NCI-H1105 (cell line): ENCODE measurements at regions not wholly inside any gene's neighbourhood (a gene's known extent, or its start where the extent isn't known, plus 50 kb on each side); places are given as distances from the start of the nearest gene placed in this dataset.
"Not testable (repeated sequence)": the region's sequence is repeated elsewhere in the genome, so short reads cannot be mapped to it uniquely, and the experiment has no call there.

Source experiments
- DNase-seq: peaks from one replicate; lab custom pipeline; 2025; lab: John Stamatoyannopoulos, UW

GRCh38 chr17:20733923-20734322, 154.4 kb downstream of the CDRT15L2 start:
- no peak for DNase-seq

- no peak for DNase-seq
These were observed 156.3 kb downstream of the CDRT15L2 start for GRCh38 chr17:20735796-20736195.

DNA sequence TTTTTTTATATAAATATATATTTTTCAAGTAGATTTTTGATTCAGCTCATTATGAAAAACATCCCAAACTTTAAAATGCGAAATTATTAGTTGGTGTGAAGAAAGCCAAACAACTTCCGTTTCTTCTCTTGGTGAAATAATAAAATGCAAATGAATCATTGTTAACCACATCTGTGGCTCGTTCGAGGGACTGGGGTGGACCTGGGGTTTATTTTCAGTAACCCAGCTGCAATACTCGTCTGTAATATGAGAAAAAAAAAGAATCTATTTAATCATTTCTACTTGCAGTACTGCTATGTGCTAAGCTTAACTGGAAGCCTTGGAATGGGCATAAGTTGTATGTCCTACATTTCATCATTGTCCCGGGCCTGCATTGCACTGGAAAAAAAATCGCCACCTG, 158.1 kb downstream of the CDRT15L2 start:
- not testable (repeated sequence) for DNase-seq

DNA sequence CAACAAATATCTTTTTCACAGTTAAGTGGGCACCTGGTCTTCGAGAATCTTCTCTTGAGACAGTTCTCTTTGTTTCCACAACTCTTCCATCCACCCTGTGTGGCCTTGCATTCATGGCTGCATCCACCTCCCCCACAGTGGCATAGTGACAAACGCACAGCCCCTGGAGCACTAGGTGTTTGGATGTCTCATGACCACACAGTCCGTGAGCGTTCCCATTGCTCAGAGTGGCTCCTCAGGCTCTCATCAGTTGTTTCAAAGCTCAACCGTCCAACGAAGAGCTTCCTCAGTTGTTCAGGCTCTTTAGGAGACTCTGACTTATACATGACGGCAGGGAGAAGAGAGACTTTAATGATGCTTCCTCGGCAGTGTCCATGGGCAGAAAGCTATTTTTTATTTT, 191.6 kb downstream of the CDRT15L2 start:
- no peak for DNase-seq

DNA sequence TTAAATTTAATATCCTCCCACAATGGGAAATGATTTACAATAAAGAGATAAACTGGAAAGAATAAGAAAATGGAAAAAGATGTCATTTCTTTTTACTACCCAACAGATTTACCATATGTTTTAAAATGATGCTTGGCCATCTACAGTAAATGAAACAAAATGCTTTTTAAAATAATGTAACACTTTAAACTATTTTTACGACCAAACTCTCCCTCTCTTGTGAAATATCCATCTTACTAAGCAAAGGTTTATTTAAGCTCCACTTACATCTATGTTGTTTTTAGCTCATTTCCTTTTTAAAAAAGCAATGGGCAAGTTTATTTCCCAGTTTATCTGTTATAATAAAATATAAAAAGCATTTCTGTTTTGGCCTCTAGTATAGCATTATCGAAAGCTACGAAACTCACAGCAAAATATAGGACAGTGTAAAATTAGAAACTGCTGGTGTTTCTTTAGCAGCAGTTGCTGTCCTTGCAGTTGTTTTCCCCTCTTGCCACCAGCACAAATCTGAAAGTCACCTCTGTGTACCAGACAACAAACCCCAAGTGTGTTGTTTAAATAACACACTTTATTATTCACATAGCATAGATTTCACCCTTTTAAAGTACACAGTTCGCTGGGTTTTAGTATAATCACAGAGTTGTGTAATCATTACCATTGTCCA, 195.1 kb downstream of the CDRT15L2 start:
- DNase-seq: no peak

DNA sequence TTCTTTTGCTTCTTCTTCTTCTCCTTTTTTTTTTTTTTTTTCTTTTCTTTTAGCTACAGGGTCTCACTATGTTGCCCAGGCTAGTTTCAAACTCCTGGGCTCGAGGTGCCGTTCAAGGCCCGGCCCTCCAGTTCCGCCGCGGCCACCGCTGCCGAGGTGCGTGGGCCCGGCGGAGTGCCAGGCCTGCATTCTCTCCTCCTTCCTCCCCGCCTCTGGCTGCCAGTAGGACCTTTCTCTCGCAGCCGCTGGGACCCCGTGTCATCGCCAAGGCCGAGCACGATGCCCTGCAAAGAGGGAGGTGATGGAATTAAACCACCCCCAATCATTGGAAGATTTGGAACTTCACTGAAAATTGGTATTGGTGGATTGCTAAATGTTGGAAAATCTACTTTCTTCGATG, 195.8 kb downstream of the CDRT15L2 start:
- no peak for DNase-seq

DNA sequence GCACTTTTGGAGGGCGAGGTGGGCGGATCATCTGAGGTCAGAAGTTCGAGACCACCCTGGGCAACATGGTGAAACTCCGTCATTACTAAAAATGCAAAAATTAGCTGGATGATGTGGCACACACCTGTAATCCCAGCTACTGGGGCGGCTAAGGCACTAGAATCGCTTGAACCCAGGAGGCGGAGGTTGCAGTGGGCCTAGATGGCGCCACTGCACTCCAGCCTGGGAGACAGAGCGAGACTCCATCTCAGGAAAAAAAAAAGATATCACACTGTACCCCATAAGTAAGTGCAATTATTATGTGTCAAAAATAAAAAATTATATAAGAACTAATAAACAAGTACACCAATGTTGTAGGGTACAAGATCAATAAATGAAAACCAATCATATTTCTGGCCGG, 200.0 kb downstream of the CDRT15L2 start:
- DNase-seq: no peak

DNA sequence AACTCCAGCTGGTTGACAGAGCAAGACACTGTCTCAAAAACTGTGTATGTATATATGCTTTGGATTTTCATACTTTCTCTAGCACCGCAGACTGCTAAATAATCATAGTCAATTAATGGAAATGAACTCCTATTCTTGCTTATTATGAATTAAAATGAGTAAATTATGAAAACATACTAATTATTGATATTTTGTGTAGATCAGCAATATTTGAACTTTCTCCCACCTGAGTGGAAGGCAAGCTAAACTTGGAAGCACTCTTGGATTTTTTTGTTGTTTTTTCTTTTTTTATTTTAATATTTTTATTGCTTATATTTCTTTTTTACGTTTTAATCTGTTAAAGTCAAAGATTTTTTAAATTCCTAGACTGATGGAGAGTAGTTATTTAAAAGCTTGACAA, 201.7 kb downstream of the CDRT15L2 start:
- DNase-seq: no peak

DNA sequence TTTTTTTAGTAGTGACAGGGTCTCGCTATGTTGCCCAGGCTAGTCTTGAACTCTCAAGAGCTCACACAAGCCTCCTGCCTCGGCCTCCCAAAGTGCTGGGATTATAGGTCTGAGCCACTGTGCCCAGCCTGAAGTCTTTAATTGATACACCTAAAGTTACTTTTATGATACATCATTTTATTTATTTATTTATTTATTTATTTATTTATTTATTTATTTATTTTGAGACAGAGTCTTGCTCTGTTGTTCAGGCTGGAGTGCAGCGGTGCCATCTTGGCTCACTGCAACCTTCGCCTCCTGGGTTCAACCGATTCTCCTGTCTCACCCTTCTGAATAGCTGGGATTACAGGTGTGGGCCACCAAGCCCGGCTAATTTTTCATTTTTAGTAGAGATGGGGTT, 202.3 kb downstream of the CDRT15L2 start:
- not testable (repeated sequence) for DNase-seq

- DNase-seq: no peak
These were observed 203.6 kb downstream of the CDRT15L2 start for GRCh38 chr17:20783091-20783490.

DNA sequence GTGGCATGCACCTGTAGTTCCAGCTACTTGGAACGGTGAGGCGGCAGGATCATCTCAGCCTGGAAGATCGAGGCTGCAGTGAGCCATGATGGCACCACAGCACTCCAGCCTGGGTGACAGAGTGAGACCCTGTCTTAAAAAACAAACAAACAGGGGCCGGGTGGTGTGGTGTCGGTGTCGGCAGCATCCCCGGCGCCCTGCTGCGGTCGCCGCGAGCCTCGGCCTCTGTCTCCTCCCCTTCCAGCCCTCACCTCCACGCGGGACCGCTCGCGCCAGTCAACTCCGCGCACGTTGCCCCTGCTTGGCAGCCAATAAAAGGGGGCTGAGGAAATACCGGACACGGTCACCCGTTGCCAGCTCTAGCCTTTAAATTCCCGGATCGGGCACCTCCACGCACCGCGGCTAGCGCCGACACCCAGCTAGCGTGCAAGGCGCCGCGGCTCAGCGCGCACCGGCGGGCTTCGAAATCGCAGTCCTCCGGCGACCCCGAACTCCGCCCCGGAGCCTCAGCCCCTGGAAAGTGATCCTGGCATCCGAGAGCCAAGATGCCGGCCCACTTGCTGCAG, 204.7 kb downstream of the CDRT15L2 start:
- DNase-seq: no peak

DNA sequence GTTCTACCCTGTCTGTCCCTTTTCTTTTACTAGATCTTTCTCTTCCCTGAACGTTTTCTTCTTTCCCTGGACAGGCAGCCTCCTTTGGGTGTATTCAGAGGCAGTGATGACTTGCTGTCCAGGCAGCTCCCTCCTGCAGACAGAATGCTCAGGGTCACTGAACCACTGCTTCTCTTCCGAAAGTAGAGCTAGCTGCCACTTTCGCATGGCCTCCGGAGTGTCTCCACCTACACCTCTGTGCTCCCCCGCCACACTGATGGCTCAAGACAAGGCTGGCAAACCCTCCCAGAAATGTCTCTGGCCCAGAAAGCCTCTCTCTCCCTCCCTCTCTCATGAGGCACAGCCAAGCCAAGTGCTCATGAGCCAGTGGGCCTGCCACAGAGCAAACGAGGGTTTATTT, 207.8 kb downstream of the CDRT15L2 start:
- DNase-seq: no peak

GRCh38 chr17:20791626-20792025, 212.1 kb downstream of the CDRT15L2 start:
- DNase-seq: no peak

GRCh38 chr17:20794532-20794931, 215.0 kb downstream of the CDRT15L2 start:
- DNase-seq: not testable (repeated sequence)

DNA sequence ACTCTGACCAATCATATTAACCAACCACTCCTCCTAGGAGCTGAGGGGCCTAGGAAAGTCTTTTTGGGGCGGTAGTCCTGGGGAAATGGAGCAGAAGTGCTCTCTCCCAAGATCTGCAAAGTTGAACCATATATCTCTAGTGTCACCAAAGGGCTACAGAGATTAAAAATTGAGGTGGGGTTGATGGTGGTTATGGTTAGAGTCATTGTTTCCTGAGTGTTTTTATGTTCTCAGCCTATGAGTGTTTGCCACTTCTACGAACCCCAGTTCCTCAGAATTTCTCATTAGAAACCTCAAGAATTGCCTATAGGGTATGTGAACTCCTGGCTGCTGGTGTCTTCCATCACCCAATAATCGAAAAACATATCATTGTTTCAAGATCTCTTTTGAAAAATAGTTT, 217.8 kb downstream of the CDRT15L2 start:
- DNase-seq: no peak

DNA sequence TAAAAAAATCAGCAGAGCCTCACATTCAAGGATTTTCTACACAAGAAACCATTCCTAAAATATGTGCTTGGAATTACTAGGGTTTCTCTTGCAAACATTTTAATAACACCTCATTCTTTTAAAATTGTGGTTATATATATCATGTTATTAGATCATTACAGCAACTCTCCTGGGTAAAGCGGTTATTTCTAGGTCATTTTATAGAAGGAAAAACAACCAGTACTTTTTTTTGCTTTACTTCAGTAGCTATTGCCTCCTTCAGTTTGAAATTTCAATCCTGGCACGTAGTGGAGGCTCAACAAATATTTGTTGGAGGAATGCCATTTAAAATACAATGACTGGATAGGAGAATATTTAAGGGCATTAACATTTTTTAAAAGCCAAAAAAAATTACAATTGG, 220.6 kb downstream of the CDRT15L2 start:
- no peak for DNase-seq

DNA sequence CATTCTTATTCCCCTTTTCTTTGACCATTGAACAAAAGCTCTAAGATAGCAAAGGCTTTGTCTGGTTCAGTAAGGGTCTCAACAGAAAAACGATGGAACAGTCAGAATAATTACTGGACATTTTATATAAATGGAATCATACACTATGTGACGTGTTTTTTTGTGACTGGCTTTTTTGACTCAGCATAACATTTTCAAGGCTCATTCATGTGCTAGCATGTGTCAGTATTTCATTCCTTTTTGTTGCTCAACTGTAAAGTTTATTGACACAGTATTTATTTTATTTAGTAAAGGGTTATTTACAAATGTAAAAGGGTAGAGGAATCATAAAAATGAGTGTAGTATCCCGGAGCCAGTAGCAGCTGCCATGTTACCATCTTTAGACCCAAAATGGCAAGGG, 226.2 kb downstream of the CDRT15L2 start:
- no peak for DNase-seq

- not testable (repeated sequence) for DNase-seq
These were observed 228.0 kb downstream of the CDRT15L2 start for GRCh38 chr17:20807566-20807965.

GRCh38 chr17:20815410-20815809, 227.4 kb downstream of the USP22 start:
- not testable (repeated sequence) for DNase-seq

DNA sequence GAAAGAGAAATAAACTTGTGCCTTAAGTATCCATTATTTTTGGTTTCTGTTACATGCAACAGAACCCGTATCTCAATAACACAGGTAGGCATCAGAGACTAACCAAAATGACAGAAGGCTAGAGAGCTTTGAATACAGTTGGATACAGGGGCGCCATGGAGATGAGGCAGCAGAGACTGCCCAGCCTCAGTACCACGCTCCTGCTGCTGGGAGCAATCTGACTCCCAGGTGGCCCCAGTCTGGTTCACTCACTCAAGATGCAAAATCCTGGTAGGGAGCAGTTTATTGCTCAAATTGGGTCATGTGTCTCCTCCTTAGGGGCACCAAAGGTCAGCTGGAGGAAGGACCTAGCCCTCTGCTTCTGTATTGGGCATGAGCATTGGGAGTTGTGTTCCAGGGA, 218.9 kb downstream of the USP22 start:
- no peak for DNase-seq

GRCh38 chr17:20825539-20825938, 217.3 kb downstream of the USP22 start:
- no peak for DNase-seq

DNA sequence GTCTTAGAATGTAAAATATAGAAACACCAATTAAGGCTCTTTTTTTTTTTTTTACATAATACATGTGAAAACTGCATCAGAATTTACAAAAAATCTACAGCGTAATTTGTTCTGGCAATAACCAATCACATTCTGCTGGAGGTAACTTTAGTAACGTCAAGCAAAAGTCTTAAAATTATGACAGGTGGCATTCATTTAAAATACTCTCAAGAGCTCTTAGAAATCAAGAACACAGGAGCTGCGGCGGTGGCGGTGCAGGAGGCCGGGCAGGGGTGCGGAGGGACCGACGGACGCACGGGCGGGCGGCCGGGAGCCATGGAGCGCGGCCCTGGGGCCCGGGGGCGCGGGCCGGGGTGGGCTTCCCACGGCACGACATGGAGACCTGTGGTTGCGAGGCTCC, 202.4 kb downstream of the USP22 start:
- peak; percentile 8 for DNase-seq

- not testable (repeated sequence) for DNase-seq
These were observed 201.6 kb downstream of the USP22 start for GRCh38 chr17:20840987-20841865.
